ENCODE measurements at regions not wholly inside any gene's neighbourhood (a gene's known extent, or its start where the extent isn't known, plus 50 kb on each side); places are given as distances from the start of the nearest gene placed in this dataset.

DNA sequence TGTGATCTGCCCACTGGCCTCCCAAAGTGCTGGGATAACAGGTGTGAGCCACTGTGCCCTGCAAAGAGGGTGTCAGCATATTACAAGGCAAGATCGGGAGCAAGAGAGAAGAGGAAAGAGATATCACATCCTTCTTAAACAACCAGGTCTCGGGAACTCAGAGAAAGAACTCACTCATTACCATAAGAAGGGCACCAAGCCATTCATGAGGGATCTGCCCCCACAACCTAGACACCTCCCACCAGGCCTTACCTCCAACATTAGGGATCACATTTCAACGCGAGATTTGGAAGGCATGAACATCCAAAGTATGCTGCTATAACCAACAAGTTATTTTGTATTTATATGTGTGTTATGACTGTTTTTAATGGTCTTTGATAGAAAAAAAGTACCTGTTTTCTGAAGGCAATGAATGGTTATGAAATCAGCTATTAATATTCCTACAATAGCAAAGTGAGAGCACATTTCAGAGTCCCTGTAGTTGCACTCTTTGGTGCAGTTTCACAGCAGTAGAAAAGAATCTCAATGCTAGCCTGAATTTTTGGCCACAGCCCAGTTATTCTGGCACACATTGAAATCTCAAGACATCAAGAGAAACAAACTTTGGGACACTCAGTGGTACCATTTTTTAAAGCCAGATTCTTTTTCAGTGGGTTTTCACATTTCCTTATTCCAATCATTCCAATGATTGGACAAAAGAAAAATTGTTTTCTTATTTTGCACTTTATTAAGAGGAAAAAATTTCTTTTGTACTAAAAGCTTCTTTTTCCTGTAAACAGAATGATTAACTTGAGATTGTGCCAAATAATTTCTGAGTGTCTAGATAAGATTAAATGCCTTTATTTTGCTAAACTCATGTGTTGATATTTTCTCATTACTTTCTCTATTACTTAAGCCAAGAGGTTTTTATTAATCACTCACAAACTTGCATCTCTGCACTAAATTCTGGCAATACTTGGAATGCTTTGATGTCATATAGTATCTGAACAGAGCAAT, 582.6 kb upstream of the ATP2B1 start:
- Histone ChIP-seq H3K36me3 (no peaks in the 10 kb centered on the region), H3K9me3 (peaks cover 0 to 29% (median 22%) of the 10 kb centered on the region in 8 donors), H3K4me3 (no peak overlapping the region), H3K4me1 (peaks cover 0 to 12% (median 0%) of the 10 kb centered on the region in 6 donors), H3K27ac (peak overlapping the region in 5 of 8 donors; percentile 6 to 38 (median 18)), H3K27me3 (replicated peaks in 1 of 7) (no peaks in the 10 kb centered on the region)
- no peak for DNase-seq
- 82 to 92% (median 86%) methylated on average over 4 of the region's 4 CpGs for WGBS, 5 donors
- intact Hi-C loops (cut with DNase I; ENCODE audit: low total_unique reads): no loop called here
- no peak for TF ChIP-seq CTCF (IDR thresholded peaks at IDR 0.05 in 8 of 11, conservative IDR thresholded peaks at IDR 0.05 in 3 of 11)
- no peak for TF ChIP-seq POLR2A (IDR thresholded peaks at IDR 0.05)
- no peak for TF ChIP-seq POLR2AphosphoS5 (IDR thresholded peaks at IDR 0.05)

DNA sequence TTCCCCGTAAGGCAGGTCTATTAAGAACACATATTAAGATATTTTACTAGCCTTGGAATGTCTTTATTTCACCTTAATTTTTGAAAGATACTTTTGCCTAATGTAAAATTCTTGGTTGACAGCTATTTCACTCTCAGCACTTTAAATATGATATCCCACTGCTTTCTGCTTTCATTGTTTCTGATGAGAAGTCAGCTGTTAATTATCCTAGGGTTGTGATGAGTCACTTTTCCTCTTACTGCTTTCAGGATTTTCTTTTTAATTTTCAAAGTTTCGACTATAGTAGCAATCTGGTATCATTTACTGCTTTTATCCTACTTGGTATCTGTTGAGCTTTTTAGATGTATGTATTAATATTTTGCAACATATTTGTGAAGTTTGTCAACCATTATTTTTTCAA, 578.9 kb upstream of the ATP2B1 start:
- peaks cover 0 to 40% (median 26%) of the 10 kb centered on the region in 8 donors for H3K9me3 ChIP-seq
- 87 to 98% (median 89%) methylated on average over 2 of the region's 2 CpGs for WGBS, 5 donors
- no peaks in the 10 kb centered on the region for H3K36me3 ChIP-seq
- no peak overlapping the region for H3K27ac ChIP-seq
- no peak for TF ChIP-seq POLR2AphosphoS5 (IDR thresholded peaks at IDR 0.05)
- no peak for TF ChIP-seq POLR2A (IDR thresholded peaks at IDR 0.05)
- no peak for TF ChIP-seq CTCF (IDR thresholded peaks at IDR 0.05 in 8 of 11, conservative IDR thresholded peaks at IDR 0.05 in 3 of 11)
- intact Hi-C loops (cut with DNase I; ENCODE audit: low total_unique reads): no loop called here
- H3K27me3 ChIP-seq (replicated peaks in 1 of 7): no peaks in the 10 kb centered on the region
- peaks cover 0 to 9% (median 0%) of the 10 kb centered on the region in 6 donors for H3K4me1 ChIP-seq
- H3K4me3 ChIP-seq: no peak overlapping the region
- no peak for DNase-seq

- Histone ChIP-seq H3K4me3 (no peak overlapping the region), H3K4me1 (peaks cover 0 to 9% (median 0%) of the 10 kb centered on the region in 6 donors), H3K27ac (peak overlapping the region in 1 of 8 donors; percentile 13), H3K27me3 (replicated peaks in 1 of 7) (no peaks in the 10 kb centered on the region), H3K36me3 (no peaks in the 10 kb centered on the region), H3K9me3 (peaks cover 0 to 28% (median 23%) of the 10 kb centered on the region in 8 donors)
- intact Hi-C loops (cut with DNase I; ENCODE audit: low total_unique reads): no loop called here
- TF ChIP-seq POLR2AphosphoS5 (IDR thresholded peaks at IDR 0.05) (no peak), POLR2A (IDR thresholded peaks at IDR 0.05) (no peak), CTCF (IDR thresholded peaks at IDR 0.05 in 8 of 11, conservative IDR thresholded peaks at IDR 0.05 in 3 of 11) (no peak)
- DNase-seq: no peak
- WGBS, 5 donors: 45 to 79% (median 57%) methylated on average over 1 of the region's 1 CpG
Observed at GRCh38 chr12:90281154-90281868, 572.7 kb upstream of the ATP2B1 start.

Measured in spleen (tissue), 11 donors.